CD14-positive monocyte (primary cell): ENCODE measurements at regions not wholly inside any gene's neighbourhood (a gene's known extent, or its start where the extent isn't known, plus 50 kb on each side); places are given as distances from the start of the nearest gene placed in this dataset.

Experiments used
- DNase-seq, 3 donors: peaks; one replicate each; pipeline ENCODE4 v3.0.0-alpha.2; 2011 to 2022
- H2AFZ ChIP-seq: 2 replicates; pipeline ENCODE4 v1.6.0; 2012; ENCODE audit warnings: mild to moderate bottlenecking, low read depth, low read length, inconsistent platforms; ENCODE audit not compliant: insufficient read depth, poor library complexity, severe bottlenecking
- H3K27ac ChIP-seq, 2 donors: 1 replicate in 1 of 2; 2 replicates in 1 of 2; pipeline ENCODE4 v1.5.1; 2012 to 2013; ENCODE audit warnings: low read length in 2 of 2, control low read depth in 1 of 2, inconsistent platforms in 1 of 2, low read depth in 1 of 2, mild to moderate bottlenecking in 1 of 2
- H3K27me3 ChIP-seq, 2 donors: one replicate each; pipeline versions ENCODE4 v1.6.0 to v1.6.1; 2011 to 2013; ENCODE audit warnings: low read length in 2 of 2; ENCODE audit not compliant: control insufficient read depth in 2 of 2, insufficient read depth in 2 of 2
- H3K36me3 ChIP-seq, 2 donors: replicated peaks in 1 of 2; 1 replicate in 1 of 2; 2 replicates in 1 of 2; pipeline versions ENCODE4 v1.5.1 to v1.6.1; 2012 to 2013; ENCODE audit warnings: low read length in 2 of 2, control low read depth in 1 of 2, inconsistent platforms in 1 of 2, mild to moderate bottlenecking in 1 of 2; ENCODE audit not compliant: insufficient read depth in 2 of 2, control insufficient read depth in 1 of 2
- H3K4me1 ChIP-seq, 2 donors: 1 replicate in 1 of 2; 2 replicates in 1 of 2; pipeline versions ENCODE4 v1.5.1 to v1.6.1; 2012 to 2013; ENCODE audit warnings: low read length in 2 of 2, control low read depth in 1 of 2, inconsistent platforms in 1 of 2, mild to moderate bottlenecking in 1 of 2, moderate library complexity in 1 of 2; ENCODE audit not compliant: insufficient read depth in 2 of 2, control insufficient read depth in 1 of 2
- H3K4me2 ChIP-seq: replicated peaks from 2 replicates; pipeline ENCODE3; 2012; ENCODE audit warnings: low read length, moderate library complexity, mild to moderate bottlenecking; ENCODE audit not compliant: poor library complexity, severe bottlenecking; ENCODE audit errors: extremely low read depth
- H3K4me3 ChIP-seq, 3 experiments: fragments of 200-600 bp in 1 of 3; sonication (generic) in 1 of 3; replicated peaks in 1 of 3; 1 replicate in 2 of 3; 2 replicates in 1 of 3; pipeline ENCODE4 v1.5.1; 2011 to 2013; ENCODE audit warnings: low read length in 3 of 3, mild to moderate bottlenecking in 3 of 3, control low read depth in 2 of 3, low read depth in 2 of 3, inconsistent platforms in 1 of 3, moderate library complexity in 1 of 3
- H3K79me2 ChIP-seq: 2 replicates; pipeline ENCODE4 v1.6.0; 2012; ENCODE audit warnings: mild to moderate bottlenecking, control low read depth, inconsistent platforms, low read length, moderate library complexity; ENCODE audit not compliant: insufficient read depth
- H3K9ac ChIP-seq: 2 replicates; pipeline ENCODE4 v1.6.0; 2017; ENCODE audit warnings: low read length, mild to moderate bottlenecking; ENCODE audit not compliant: insufficient read depth, poor library complexity, severe bottlenecking
- H3K9me3 ChIP-seq, 2 donors: replicated peaks in 1 of 2; 1 replicate in 1 of 2; 2 replicates in 1 of 2; pipeline versions ENCODE4 v1.5.1 to v1.6.1; 2012 to 2013; ENCODE audit warnings: low read length in 2 of 2, control low read depth in 1 of 2; ENCODE audit not compliant: control insufficient read depth in 1 of 2, insufficient read depth in 1 of 2
- H4K20me1 ChIP-seq: 2 replicates; pipeline ENCODE4 v1.6.0; 2012; ENCODE audit warnings: mild to moderate bottlenecking, low read length, control low read depth, moderate library complexity; ENCODE audit not compliant: insufficient read depth
- H3K27ac Mint-ChIP-seq, 7 donors: one replicate each; pipeline ENCODE4 v1.8.0; 2020; ENCODE audit warnings: mild to moderate bottlenecking in 7 of 7, mixed read lengths in 7 of 7, moderate library complexity in 6 of 7, inconsistent platforms in 2 of 7
- H3K27me3 Mint-ChIP-seq, 3 donors: one replicate each; pipeline ENCODE4 v1.8.0; 2021 to 2022; ENCODE audit warnings: low read depth in 3 of 3, mild to moderate bottlenecking in 3 of 3, mixed read lengths in 3 of 3, moderate library complexity in 3 of 3, inconsistent platforms in 1 of 3
- H3K36me3 Mint-ChIP-seq, 2 donors: one replicate each; pipeline ENCODE4 v1.8.0; 2020; ENCODE audit warnings: mixed read lengths in 2 of 2, inconsistent platforms in 1 of 2, mild to moderate bottlenecking in 1 of 2
- H3K4me1 Mint-ChIP-seq: one replicate; pipeline ENCODE4 v1.8.0; 2020; ENCODE audit warnings: mild to moderate bottlenecking, mixed read lengths
- H3K4me3 Mint-ChIP-seq, 2 donors: one replicate each; pipeline ENCODE4 v1.8.0; 2020; ENCODE audit warnings: mild to moderate bottlenecking in 2 of 2, mixed read lengths in 2 of 2, moderate library complexity in 1 of 2
- H3K9me3 Mint-ChIP-seq, 7 donors: one replicate each; pipeline ENCODE4 v1.8.0; 2020 to 2022; ENCODE audit warnings: mixed read lengths in 7 of 7, mild to moderate bottlenecking in 6 of 7, moderate library complexity in 6 of 7, inconsistent platforms in 2 of 7
- CTCF ChIP-seq: fragments of 200-600 bp; IDR thresholded peaks from one replicate; pipeline ENCODE4 v1.8.0; 2022; ENCODE audit warnings: antibody characterized with exemption, mild to moderate bottlenecking
- WGBS: methylation state at CpG from one replicate; pipeline ENCODE4 v1.1.5; 2013; ENCODE audit warnings: missing lambda C conversion rate; ENCODE audit not compliant: insufficient coverage; 5-methylcytosine and 5-hydroxymethylcytosine counted together
- intact Hi-C, 2 donors: fragments of 100-400 bp; cut with micrococcal nuclease; formaldehyde crosslinking; loops; one replicate each; pipeline versions ENCODE4 v1.15.0 to v1.15.1; 2023

- H3K9me3 Mint-ChIP-seq = peaks cover 0 to 6% (median 2%) of the 10 kb centered on the region in 7 donors
- WGBS = no CpG with 5 or more reads among the region's 4 CpGs
- no peak overlapping the region for H3K4me3 Mint-ChIP-seq
- H4K20me1 ChIP-seq = no peaks in the 10 kb centered on the region
- no peak overlapping the region for H3K27ac ChIP-seq
- H3K4me2 ChIP-seq = no peak overlapping the region
- no peak for DNase-seq
- H3K27me3 Mint-ChIP-seq = peaks cover 0 to 6% (median 6%) of the 10 kb centered on the region in 3 donors
- TF ChIP-seq CTCF = no peak
- H3K36me3 Mint-ChIP-seq = no peaks in the 10 kb centered on the region
- no peaks in the 10 kb centered on the region for H3K4me1 ChIP-seq
- no peaks in the 10 kb centered on the region for H3K36me3 ChIP-seq
- H3K4me1 Mint-ChIP-seq = no peaks in the 10 kb centered on the region
- H3K27ac Mint-ChIP-seq = no peak overlapping the region
- H3K9ac ChIP-seq = no peak overlapping the region
- H3K27me3 ChIP-seq = no peaks in the 10 kb centered on the region
- H3K79me2 ChIP-seq = no peaks in the 10 kb centered on the region
- no peak overlapping the region for H3K4me3 ChIP-seq
- H3K9me3 ChIP-seq = no peaks in the 10 kb centered on the region
- no peak overlapping the region for H2AFZ ChIP-seq
- intact Hi-C loops = no loop called here
Observed at GRCh38 chr16:54564841-54565240, 278.3 kb upstream of the IRX3 start.

- no peak overlapping the region for H3K4me3 ChIP-seq
- no peaks in the 10 kb centered on the region for H3K4me1 Mint-ChIP-seq
- H3K27me3 ChIP-seq = no peaks in the 10 kb centered on the region
- intact Hi-C loops = no loop called here
- no peaks in the 10 kb centered on the region for H3K79me2 ChIP-seq
- H3K27ac Mint-ChIP-seq = no peak overlapping the region
- no peaks in the 10 kb centered on the region for H4K20me1 ChIP-seq
- no CpG with 5 or more reads among the region's 3 CpGs for WGBS
- no peak overlapping the region for H3K4me3 Mint-ChIP-seq
- H3K27ac ChIP-seq = no peak overlapping the region
- no peaks in the 10 kb centered on the region for H3K36me3 ChIP-seq
- no peak for TF ChIP-seq CTCF
- H3K27me3 Mint-ChIP-seq = peaks cover 0 to 4% (median 2%) of the 10 kb centered on the region in 3 donors
- H3K4me2 ChIP-seq = no peak overlapping the region
- H3K9me3 Mint-ChIP-seq = peaks cover 0 to 6% (median 1%) of the 10 kb centered on the region in 7 donors
- no peak overlapping the region for H2AFZ ChIP-seq
- no peaks in the 10 kb centered on the region for H3K9me3 ChIP-seq
- no peak for DNase-seq
- no peaks in the 10 kb centered on the region for H3K4me1 ChIP-seq
- no peak overlapping the region for H3K9ac ChIP-seq
- H3K36me3 Mint-ChIP-seq = no peaks in the 10 kb centered on the region
Observed at GRCh38 chr16:54554581-54554980, 268.0 kb upstream of the IRX3 start.
